ENCODE measurements at regions not wholly inside any gene's neighbourhood (a gene's known extent, or its start where the extent isn't known, plus 50 kb on each side); places are given as distances from the start of the nearest gene placed in this dataset.
A peak's percentile ranks its signal among the peaks of the same experiment; 100 is the strongest.
"Not testable (repeated sequence)": the region's sequence is repeated elsewhere in the genome, so short reads cannot be mapped to it uniquely, and the experiment has no call there.

- DNase-seq (ENCODE audit: low read depth) = not testable (repeated sequence)
Measured at GRCh38 chr5:50590444-50591189, 75.8 kb upstream of the PARP8 start.

- DNase-seq (ENCODE audit: low read depth) = not testable (repeated sequence)
Measured at GRCh38 chr5:50591338-50591737, 75.1 kb upstream of the PARP8 start.

GRCh38 chr5:50593681-50594080, 72.8 kb upstream of the PARP8 start:
- DNase-seq (ENCODE audit: low read depth) = no peak

GRCh38 chr5:50595199-50595598, 71.2 kb upstream of the PARP8 start:
- DNase-seq (ENCODE audit: low read depth) = peak; percentile 84

GRCh38 chr5:50601576-50601975, 64.9 kb upstream of the PARP8 start:
- not testable (repeated sequence) for DNase-seq (ENCODE audit: low read depth)

GRCh38 chr5:50606179-50606578, 60.3 kb upstream of the PARP8 start:
- no peak for DNase-seq (ENCODE audit: low read depth)

- not testable (repeated sequence) for DNase-seq (ENCODE audit: low read depth)
Measured at GRCh38 chr5:50607456-50607855, 59.0 kb upstream of the PARP8 start.

- DNase-seq (ENCODE audit: low read depth) = not testable (repeated sequence)
Measured at GRCh38 chr5:50607953-50608705, 58.3 kb upstream of the PARP8 start.

- DNase-seq (ENCODE audit: low read depth) = not testable (repeated sequence)
Measured at GRCh38 chr5:50613057-50613456, 53.4 kb upstream of the PARP8 start.
